K562 (cell line): ENCODE measurements at regions not wholly inside any gene's neighbourhood (a gene's known extent, or its start where the extent isn't known, plus 50 kb on each side); places are given as distances from the start of the nearest gene placed in this dataset.

Experiments
- AFF1 ChIP-seq, 2 experiments: fragments of 450-650 bp; IDR thresholded peaks; 2 replicates each; pipeline ENCODE4 v1.6.1; 2018; ENCODE audit warnings: mild to moderate bottlenecking in 2 of 2, low read depth in 1 of 2; ENCODE audit not compliant: partially characterized antibody in 2 of 2
- CBX3 ChIP-seq, 2 experiments: IDR thresholded peaks; 1 replicate in 1 of 2; 2 replicates in 1 of 2; pipeline ENCODE4 v1.6.1; 2012; ENCODE audit warnings: inconsistent platforms in 2 of 2, low read length in 2 of 2, borderline replicate concordance in 1 of 2, control low read depth in 1 of 2
- E2F6 ChIP-seq, 2 experiments: IDR thresholded peaks; 2 replicates each; pipeline ENCODE4 v1.6.1; 2011; ENCODE audit warnings: borderline replicate concordance in 1 of 2, control low read depth in 1 of 2, low read depth in 1 of 2, low read length in 1 of 2, mild to moderate bottlenecking in 1 of 2, mixed read lengths in 1 of 2, moderate library complexity in 1 of 2; ENCODE audit not compliant: insufficient read depth in 1 of 2, insufficient read length in 1 of 2, poor library complexity in 1 of 2, severe bottlenecking in 1 of 2; ENCODE audit errors: extremely low read depth in 1 of 2
- HNRNPLL ChIP-seq: fragments of 200-400 bp; formaldehyde crosslinking; IDR thresholded peaks from 2 replicates; pipeline ENCODE4 v1.6.1; 2017; ENCODE audit warnings: low read length, low read depth, mild to moderate bottlenecking; ENCODE audit not compliant: poor library complexity, severe bottlenecking
- KDM1A ChIP-seq, 2 experiments: fragments of 450-650 bp; IDR thresholded peaks; 2 replicates each; pipeline ENCODE4 v1.6.1; 2016; ENCODE audit warnings: mild to moderate bottlenecking in 2 of 2
- MXI1 ChIP-seq: IDR thresholded peaks from 2 replicates; pipeline ENCODE4 v1.6.1; 2011; ENCODE audit warnings: low read depth, mild to moderate bottlenecking, improper control_type of control experiment, low read length
- NFE2 ChIP-seq: IDR thresholded peaks from 2 replicates; pipeline ENCODE4 v1.6.1; 2014; ENCODE audit warnings: antibody characterized with exemption, low read depth
- PML ChIP-seq: IDR thresholded peaks from 2 replicates; pipeline ENCODE4 v1.6.1; 2012; ENCODE audit warnings: low read length, inconsistent platforms
- SMARCE1 ChIP-seq: fragments of 450-650 bp; IDR thresholded peaks from 2 replicates; pipeline ENCODE4 v1.7.1; 2016; ENCODE audit warnings: mild to moderate bottlenecking
- ZBTB8A ChIP-seq: fragments of 450-650 bp; IDR thresholded peaks from 2 replicates; pipeline ENCODE4 v1.6.1; 2018; ENCODE audit warnings: mild to moderate bottlenecking, moderate library complexity; ENCODE audit not compliant: partially characterized antibody
- ZFP1 ChIP-seq: fragments of 450-650 bp; formaldehyde crosslinking; IDR thresholded peaks from 2 replicates; pipeline ENCODE4 v1.4.0; 2020; ENCODE audit warnings: mild to moderate bottlenecking, mixed read lengths
- ZNF143 ChIP-seq: sonication (generic); formaldehyde crosslinking; IDR thresholded peaks from 2 replicates; pipeline ENCODE4 v1.9.0; 2022; ENCODE audit warnings: mild to moderate bottlenecking, missing genetic modification reagents
- ZNF318 ChIP-seq, 2 experiments: fragments of 450-650 bp; IDR thresholded peaks; 2 replicates each; pipeline ENCODE4 v1.6.1; 2016; ENCODE audit warnings: mild to moderate bottlenecking in 2 of 2, borderline replicate concordance in 1 of 2, low read depth in 1 of 2, moderate library complexity in 1 of 2
- ZSCAN29 ChIP-seq: fragments of 450-650 bp; IDR thresholded peaks from 2 replicates; pipeline ENCODE4 v1.6.1; 2017

GRCh38 chr5:89396278-89396954, 513.4 kb upstream of the MEF2C start (continued):
- TF ChIP-seq HNRNPLL (no peak), AFF1 (IDR thresholded peaks at IDR 0.05; ENCODE audit: low read depth in 1 of 2, partially characterized antibody in 2 of 2) (peak in 1 of 2 experiments; percentile 31), KDM1A (IDR thresholded peaks at IDR 0.05) (0 out of 4 replicates have a peak, but pooled peaks of 1 of the 2 experiments have one; percentile 8), CBX3 (IDR thresholded peaks at IDR 0.05; ENCODE audit: borderline replicate concordance in 1 of 2, low read length in 2 of 2) (no peak), ZSCAN29 (peak; percentile 82), MXI1 (no peak), PML (peak; percentile 20; the same call in 1 of the 2 replicates), SMARCE1 (peak; percentile 51; the same call in 1 of the 2 replicates), ZFP1 (CRISPR knock-in tag) (no peak), ZBTB8A (no peak), ZNF143 (no peak), NFE2 (no peak), E2F6 (IDR thresholded peaks at IDR 0.05; ENCODE audit: borderline replicate concordance in 1 of 2, extremely low read depth in 1 of 2, insufficient read depth in 1 of 2, insufficient read length in 1 of 2, low read depth in 1 of 2, low read length in 1 of 2, poor library complexity in 1 of 2, severe bottlenecking in 1 of 2) (no peak), ZNF318 (IDR thresholded peaks at IDR 0.05; ENCODE audit: borderline replicate concordance in 1 of 2, low read depth in 1 of 2) (no peak)
